ENCODE measurements at regions not wholly inside any gene's neighbourhood (a gene's known extent, or its start where the extent isn't known, plus 50 kb on each side); places are given as distances from the start of the nearest gene placed in this dataset.

DNA sequence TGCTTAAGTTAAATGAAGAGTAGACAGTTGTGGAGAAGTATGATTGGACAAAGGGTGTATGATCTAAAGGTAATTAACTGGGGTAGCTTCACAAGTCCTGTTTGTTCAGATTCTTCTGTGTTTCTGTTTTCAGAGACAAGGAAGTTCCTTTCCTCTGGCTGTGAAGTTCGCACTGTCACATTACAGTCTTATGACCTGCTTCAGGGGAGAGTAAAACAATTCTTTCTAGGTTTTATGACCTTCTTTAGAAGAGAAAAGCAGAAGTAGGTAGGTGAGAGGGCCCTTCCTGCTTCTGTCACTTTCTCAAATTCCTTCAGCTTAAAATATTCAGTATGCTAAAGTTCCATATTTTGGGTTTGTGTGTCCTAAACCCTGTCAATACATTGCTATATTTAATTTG is 211.9 kb downstream of the SOX3 start:
- ATAC-seq (no peak), DNase-seq (ENCODE audit: low spot score) (no peak)
- Mint-ChIP-seq H3K9me3 (no peaks in the 10 kb centered on the region), H3K4me1 (peaks cover 34% of the 10 kb centered on the region), H3K36me3 (no peaks in the 10 kb centered on the region), H3K4me3 (no peak overlapping the region), H3K27ac (no peak overlapping the region), H3K27me3 (ENCODE audit: low read depth) (no peaks in the 10 kb centered on the region)
- ChIA-PET POLR2A (no interaction called here), CTCF (no interaction called here)
- TF ChIP-seq USF2 (CRISPR knock-in tag; IDR thresholded peaks at IDR 0.05) (no peak), ESRRA (CRISPR knock-in tag; IDR thresholded peaks at IDR 0.05; ENCODE audit: borderline replicate concordance) (no peak), SMAD3 (CRISPR knock-in tag; IDR thresholded peaks at IDR 0.05; ENCODE audit: borderline replicate concordance) (no peak), TEAD4 (CRISPR knock-in tag; IDR thresholded peaks at IDR 0.05) (no peak)

DNA sequence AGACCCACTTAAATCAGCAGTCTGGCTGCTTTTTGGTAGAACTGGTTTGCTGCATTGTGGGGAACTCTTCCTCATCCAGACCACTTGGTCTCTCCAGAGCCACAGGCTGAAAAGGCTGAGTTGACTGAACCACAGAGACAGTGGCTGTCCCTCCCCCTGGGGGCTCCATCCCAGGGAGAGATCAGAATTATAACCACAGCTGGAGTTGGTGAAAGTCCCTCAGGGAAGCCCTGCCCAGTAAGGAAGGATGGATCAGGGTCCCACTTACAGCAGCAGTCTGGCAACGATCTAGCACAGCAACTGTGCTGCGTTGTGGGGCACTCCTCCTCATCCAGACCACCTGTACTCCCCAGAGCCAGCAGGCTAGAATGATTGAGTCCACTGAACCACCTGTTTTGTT is 212.7 kb downstream of the SOX3 start:
- Mint-ChIP-seq H3K27ac (no peak overlapping the region), H3K4me1 (peaks cover 28% of the 10 kb centered on the region), H3K9me3 (no peaks in the 10 kb centered on the region), H3K27me3 (ENCODE audit: low read depth) (no peaks in the 10 kb centered on the region), H3K4me3 (no peak overlapping the region), H3K36me3 (0 out of 2 replicates have a peak, but pooled peaks cover 1% of the 10 kb centered on the region)
- no peak for TF ChIP-seq KAT7 (CRISPR knock-in tag; IDR thresholded peaks at IDR 0.05; ENCODE audit: borderline replicate concordance)
- TF ChIP-seq ZNF232 (CRISPR knock-in tag; IDR thresholded peaks at IDR 0.05), result no peak
- TF ChIP-seq ZNF512 (CRISPR knock-in tag; IDR thresholded peaks at IDR 0.05; ENCODE audit: borderline replicate concordance), result no peak
- no peak for TF ChIP-seq CDX4 (CRISPR knock-in tag; IDR thresholded peaks at IDR 0.05; ENCODE audit: borderline replicate concordance)
- no peak for TF ChIP-seq NR3C1 (CRISPR knock-in tag; conservative IDR thresholded peaks at IDR 0.05; ENCODE audit: low read depth)
- TF ChIP-seq ZMAT4 (CRISPR knock-in tag; IDR thresholded peaks at IDR 0.05), result no peak
- TF ChIP-seq ZNF423 (CRISPR knock-in tag; IDR thresholded peaks at IDR 0.05), result no peak
- TF ChIP-seq, protein P1, sequence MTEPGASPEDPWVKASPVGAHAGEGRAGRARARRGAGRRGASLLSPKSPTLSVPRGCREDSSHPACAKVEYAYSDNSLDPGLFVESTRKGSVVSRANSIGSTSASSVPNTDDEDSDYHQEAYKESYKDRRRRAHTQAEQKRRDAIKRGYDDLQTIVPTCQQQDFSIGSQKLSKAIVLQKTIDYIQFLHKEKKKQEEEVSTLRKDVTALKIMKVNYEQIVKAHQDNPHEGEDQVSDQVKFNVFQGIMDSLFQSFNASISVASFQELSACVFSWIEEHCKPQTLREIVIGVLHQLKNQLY (CRISPR knock-in tag; IDR thresholded peaks at IDR 0.05), result no peak
- TF ChIP-seq, protein P2, sequence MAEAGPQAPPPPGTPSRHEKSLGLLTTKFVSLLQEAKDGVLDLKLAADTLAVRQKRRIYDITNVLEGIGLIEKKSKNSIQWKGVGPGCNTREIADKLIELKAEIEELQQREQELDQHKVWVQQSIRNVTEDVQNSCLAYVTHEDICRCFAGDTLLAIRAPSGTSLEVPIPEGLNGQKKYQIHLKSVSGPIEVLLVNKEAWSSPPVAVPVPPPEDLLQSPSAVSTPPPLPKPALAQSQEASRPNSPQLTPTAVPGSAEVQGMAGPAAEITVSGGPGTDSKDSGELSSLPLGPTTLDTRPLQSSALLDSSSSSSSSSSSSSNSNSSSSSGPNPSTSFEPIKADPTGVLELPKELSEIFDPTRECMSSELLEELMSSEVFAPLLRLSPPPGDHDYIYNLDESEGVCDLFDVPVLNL (CRISPR knock-in tag; IDR thresholded peaks at IDR 0.05; ENCODE audit: borderline replicate concordance, low read depth), result no peak
- TF ChIP-seq SMAD4 (CRISPR knock-in tag; IDR thresholded peaks at IDR 0.05), result no peak
- no peak for TF ChIP-seq FOXJ3 (CRISPR knock-in tag; IDR thresholded peaks at IDR 0.05; ENCODE audit: borderline replicate concordance)
- no peak for TF ChIP-seq NR1H2 (CRISPR knock-in tag; IDR thresholded peaks at IDR 0.05)
- no peak for TF ChIP-seq HMGA2 (CRISPR knock-in tag; IDR thresholded peaks at IDR 0.05)
- no peak for TF ChIP-seq FOXP1 (CRISPR knock-in tag; IDR thresholded peaks at IDR 0.05; ENCODE audit: borderline replicate concordance)
- TF ChIP-seq IRF2 (CRISPR knock-in tag; IDR thresholded peaks at IDR 0.05; ENCODE audit: borderline replicate concordance, low read depth), result no peak
- no peak for TF ChIP-seq ZNF425 (CRISPR knock-in tag; conservative IDR thresholded peaks at IDR 0.05)
- ChIA-PET POLR2A (no interaction called here), CTCF (no interaction called here)
- DNase-seq (ENCODE audit: low spot score) (no peak), ATAC-seq (no peak; the same call in 1 of the 2 replicates)

All from WTC11 (cell line).